GM19372 (cell line): ENCODE measurements at regions not wholly inside any gene's neighbourhood (a gene's known extent, or its start where the extent isn't known, plus 50 kb on each side); places are given as distances from the start of the nearest gene placed in this dataset.

Experiments
- ATAC-seq: cut with Tn5 transposase; IDR thresholded peaks from one replicate; pipeline ENCODE4 v1.9.1; 2021; ENCODE audit warnings: mild to moderate bottlenecking, low read depth, moderate library complexity; ENCODE audit not compliant: unreplicated experiment

GRCh38 chrX:66328950-66329596 is 165.0 kb downstream of the HEPH start:
- ATAC-seq, result no peak

GRCh38 chrX:66360894-66361293 is 196.8 kb downstream of the HEPH start:
- no peak for ATAC-seq

- no peak for ATAC-seq
Measured at GRCh38 chrX:66384722-66385121, 220.7 kb downstream of the HEPH start.

- ATAC-seq, result no peak
Measured at GRCh38 chrX:66399273-66399672, 235.2 kb downstream of the HEPH start.

- no peak for ATAC-seq
Measured at GRCh38 chrX:66402165-66402564, 236.7 kb downstream of the EDA2R start.

- ATAC-seq, result peak; percentile 76
Measured at GRCh38 chrX:66408507-66408906, 230.4 kb downstream of the EDA2R start.

- ATAC-seq, result no peak
Measured at GRCh38 chrX:66410806-66411205, 228.1 kb downstream of the EDA2R start.
